Heart right ventricle (tissue), 16 donors: ENCODE measurements at regions not wholly inside any gene's neighbourhood (a gene's known extent, or its start where the extent isn't known, plus 50 kb on each side); places are given as distances from the start of the nearest gene placed in this dataset.
"Not testable (repeated sequence)": the region's sequence is repeated elsewhere in the genome, so short reads cannot be mapped to it uniquely, and the experiment has no call there.

ENCODE experiments used
- ATAC-seq, 8 donors: fragments of 200-7000 bp; cut with Tn5 transposase; one replicate each; pipeline ENCODE4 v1.9.1; 2020; ENCODE audit warnings: mild to moderate bottlenecking in 8 of 8, moderate library complexity in 8 of 8, moderate number of reproducible peaks in 1 of 8
- DNase-seq, 2 donors: peaks; one replicate each; pipeline ENCODE4 v3.0.0-alpha.2; 2020
- H3K27ac ChIP-seq, 10 donors: fragments of 200-600 bp; sonication (generic) in 2 of 10; one replicate each; pipeline versions ENCODE4 v1.5.0 to v1.8.0; 2020 to 2022; ENCODE audit warnings: mild to moderate bottlenecking in 3 of 10
- H3K27me3 ChIP-seq, 7 donors: fragments of 200-600 bp; one replicate each; pipeline ENCODE4 v1.8.0; 2021 to 2022; ENCODE audit warnings: mild to moderate bottlenecking in 2 of 7
- H3K36me3 ChIP-seq, 9 donors: fragments of 200-600 bp; sonication (generic) in 1 of 9; one replicate each; pipeline versions ENCODE4 v1.5.0 to v1.8.0; 2020 to 2022; ENCODE audit warnings: mild to moderate bottlenecking in 2 of 9
- H3K4me1 ChIP-seq, 9 donors: fragments of 200-600 bp; sonication (generic) in 1 of 9; one replicate each; pipeline versions ENCODE4 v1.5.0 to v1.8.0; 2020 to 2022; ENCODE audit warnings: mild to moderate bottlenecking in 4 of 9
- H3K4me3 ChIP-seq, 10 donors: fragments of 200-600 bp; sonication (generic) in 2 of 10; one replicate each; pipeline versions ENCODE4 v1.5.0 to v1.8.0; 2020 to 2022; ENCODE audit warnings: mild to moderate bottlenecking in 7 of 10, moderate library complexity in 2 of 10
- H3K9me3 ChIP-seq, 11 donors: fragments of 200-600 bp in 10 of 11; sonication (generic) in 2 of 11; one replicate each; pipeline versions ENCODE4 v1.5.0 to v1.8.0; 2013 to 2022; ENCODE audit warnings: mild to moderate bottlenecking in 2 of 11, control low read depth in 1 of 11, moderate library complexity in 1 of 11
- whole genome bisulfite sequencing, 2 donors: extraction: QIAGEN DNeasy Blood & Tissue Kit; methylation state at CpG; one replicate each; pipeline ENCODE4 v1.1.7; 2013; ENCODE audit warnings: inconsistent platforms in 1 of 2; 5-methylcytosine and 5-hydroxymethylcytosine counted together
- intact Hi-C, 10 donors: fragments of 100-400 bp; cut with DNase I; formaldehyde crosslinking; loops; one replicate each; pipeline versions ENCODE4 v1.11.1 to v1.14.2; 2022
- TF ChIP-seq, protein P1 (sequence below), 9 donors: fragments of 200-600 bp; sonication (generic) in 2 of 9; IDR thresholded peaks; one replicate each; pipeline versions ENCODE4 v1.5.0 to v1.8.0; 2021 to 2022; ENCODE audit warnings: antibody characterized with exemption in 9 of 9, mild to moderate bottlenecking in 5 of 9, moderate library complexity in 1 of 9
- donor health status: Arrhythmogenic right ventricular cardiomyopathy.
- donor health status: ischemic (EF 13 %, LVEDD 7.1; RV severe dilation, severe dysfunction).
- donor health status: healthy with polysubstance abuse.
- donor health status: DM: no; HTN: yes; CAD: no.
- donor health status: DM: no; HTN: no; CAD: no.
- donor health status: ischemic (EF 25% LVEDD 6.9; RV normal size, moderate dysfunction).
- donor health status: ischemic (EF 25% LVEDD 5.7; RV mildly dilated, moderate dysfunction).
- donor health status: healthy.
- donor health status: DM: yes; HTN: yes; CAD: no.
- donor health status: Ischemic cardiomyopathy.
- donor health status: ischemic (EF 35%, LVEDD 5.7; RV mildly dilated, moderate dysfunction).
- donor health status: nonischemic (EF 11% LVEDD 7.7; RV severe dilation, severe dysfunction).
- donor health status: DM: yes; HTN: yes; CAD: no.
- donor health status: PGD.
- donor health status: ischemic (EF 29% LVEDD 5.4; RV normal size, mild dysfunction).
- donor health status: nonischemic (EF 23%, LVEDD 6.1; RV moderate dilation, normal function).

DNA sequence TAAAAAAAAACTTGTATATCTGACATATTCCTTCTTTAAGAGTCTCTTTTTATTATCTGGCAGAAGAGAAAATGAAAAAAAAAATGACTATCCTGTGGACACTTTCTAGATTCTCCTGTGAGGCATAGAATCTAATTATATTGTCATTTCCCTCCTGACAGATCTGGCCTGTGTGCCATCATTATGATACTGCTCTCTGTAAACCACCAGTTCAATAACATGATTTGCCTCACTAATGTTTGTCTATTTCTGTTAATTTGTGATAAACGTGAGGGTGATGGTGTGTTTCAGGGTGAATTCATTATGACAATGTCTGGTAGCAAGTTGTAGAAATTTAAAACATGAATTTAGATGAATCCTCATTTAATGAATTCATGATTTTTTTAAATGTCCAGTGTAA, 844.5 kb upstream of the ADGRB3 start:
- no peak overlapping the region for H3K27ac ChIP-seq
- intact Hi-C loops, result no loop called here
- H3K4me3 ChIP-seq, result no peak overlapping the region
- no peaks in the 10 kb centered on the region for H3K27me3 ChIP-seq
- peaks cover 0 to 6% (median 0%) of the 10 kb centered on the region in 11 donors for H3K9me3 ChIP-seq
- no peaks in the 10 kb centered on the region for H3K4me1 ChIP-seq
- DNase-seq, result no peak
- TF ChIP-seq, protein P1, sequence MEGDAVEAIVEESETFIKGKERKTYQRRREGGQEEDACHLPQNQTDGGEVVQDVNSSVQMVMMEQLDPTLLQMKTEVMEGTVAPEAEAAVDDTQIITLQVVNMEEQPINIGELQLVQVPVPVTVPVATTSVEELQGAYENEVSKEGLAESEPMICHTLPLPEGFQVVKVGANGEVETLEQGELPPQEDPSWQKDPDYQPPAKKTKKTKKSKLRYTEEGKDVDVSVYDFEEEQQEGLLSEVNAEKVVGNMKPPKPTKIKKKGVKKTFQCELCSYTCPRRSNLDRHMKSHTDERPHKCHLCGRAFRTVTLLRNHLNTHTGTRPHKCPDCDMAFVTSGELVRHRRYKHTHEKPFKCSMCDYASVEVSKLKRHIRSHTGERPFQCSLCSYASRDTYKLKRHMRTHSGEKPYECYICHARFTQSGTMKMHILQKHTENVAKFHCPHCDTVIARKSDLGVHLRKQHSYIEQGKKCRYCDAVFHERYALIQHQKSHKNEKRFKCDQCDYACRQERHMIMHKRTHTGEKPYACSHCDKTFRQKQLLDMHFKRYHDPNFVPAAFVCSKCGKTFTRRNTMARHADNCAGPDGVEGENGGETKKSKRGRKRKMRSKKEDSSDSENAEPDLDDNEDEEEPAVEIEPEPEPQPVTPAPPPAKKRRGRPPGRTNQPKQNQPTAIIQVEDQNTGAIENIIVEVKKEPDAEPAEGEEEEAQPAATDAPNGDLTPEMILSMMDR (IDR thresholded peaks at IDR 0.05), result no peak
- 44 to 52% methylated on average over 1 of the region's 1 CpG for WGBS, 2 donors
- no peak for ATAC-seq
- H3K36me3 ChIP-seq, result no peaks in the 10 kb centered on the region

DNA sequence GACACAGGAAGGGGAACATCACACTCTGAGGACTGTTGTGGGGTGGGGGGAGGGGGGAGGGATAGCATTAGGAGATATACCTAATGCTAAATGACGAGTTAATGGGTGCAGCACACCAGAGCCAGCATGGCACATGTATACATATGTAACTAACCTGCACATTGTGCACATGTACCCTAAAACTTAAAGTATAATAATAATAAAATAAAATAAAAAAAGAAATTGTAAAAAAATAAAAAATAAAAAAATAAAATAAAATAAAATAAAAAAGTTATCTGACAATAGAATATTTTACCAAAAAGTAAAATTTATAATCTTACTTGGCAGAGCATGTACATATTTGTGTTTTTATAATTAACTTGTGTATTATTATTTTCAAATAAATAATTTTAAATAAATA, 848.0 kb upstream of the ADGRB3 start:
- WGBS, 2 donors, result 26 to 69% methylated on average over 1 of the region's 1 CpG
- intact Hi-C loops, ATAC-seq: not testable (repeated sequence)

DNA sequence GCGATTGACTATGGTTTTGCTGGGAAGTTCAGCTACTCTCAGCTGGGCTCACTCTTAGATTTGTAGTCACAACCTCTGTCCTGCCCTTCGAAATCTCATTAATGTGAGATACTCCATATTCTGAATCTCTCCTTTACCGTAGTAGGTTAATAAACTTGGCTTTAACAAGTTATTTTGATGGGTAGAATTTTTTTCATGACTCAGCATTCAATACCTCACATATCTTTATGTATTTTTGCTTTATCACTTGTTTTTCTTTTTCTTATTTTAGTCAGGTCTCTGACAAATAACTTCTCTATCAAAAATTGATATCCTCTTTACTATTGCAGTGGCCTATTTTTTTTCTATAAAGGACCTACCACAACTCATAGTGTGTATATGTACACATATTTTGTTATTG, 855.2 kb upstream of the ADGRB3 start:
- 72 to 87% methylated on average over 3 of the region's 3 CpGs for WGBS, 2 donors

More for the DNA sequence above, 848.0 kb upstream of the ADGRB3 start:
- H3K27me3 ChIP-seq, DNase-seq, H3K27ac ChIP-seq, H3K36me3 ChIP-seq, H3K4me3 ChIP-seq, H3K4me1 ChIP-seq, H3K9me3 ChIP-seq: not testable (repeated sequence)

DNA sequence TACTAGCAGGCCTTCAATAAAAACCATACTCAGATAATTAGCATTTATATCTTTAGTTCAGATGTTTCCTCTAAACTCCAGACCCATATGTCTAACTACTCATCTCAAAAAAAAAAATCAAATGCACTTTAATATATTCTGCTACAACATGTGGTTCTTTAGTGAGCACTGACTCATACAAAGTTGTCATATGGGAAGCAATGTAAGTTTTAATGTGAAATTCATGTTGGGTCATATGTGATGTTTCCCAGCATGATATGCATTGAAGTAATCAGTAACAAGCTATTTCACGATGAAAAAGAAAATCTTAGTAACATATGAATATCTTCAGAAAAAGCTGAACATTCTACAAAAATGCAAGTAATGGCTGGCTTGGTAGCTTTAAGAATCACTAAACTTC, 859.7 kb upstream of the ADGRB3 start:
- intact Hi-C loops, result no loop called here
- Histone ChIP-seq H3K27me3 (no peaks in the 10 kb centered on the region), H3K9me3 (no peaks in the 10 kb centered on the region), H3K4me1 (no peaks in the 10 kb centered on the region), H3K4me3 (no peak overlapping the region), H3K36me3 (no peaks in the 10 kb centered on the region), H3K27ac (no peak overlapping the region)
- TF ChIP-seq, protein P1 (IDR thresholded peaks at IDR 0.05), result no peak
- no peak for DNase-seq
- whole genome bisulfite sequencing, 2 donors, result 70 to 73% methylated on average over 1 of the region's 1 CpG
- no peak for ATAC-seq

More for the DNA sequence above, 855.2 kb upstream of the ADGRB3 start:
- TF ChIP-seq, protein P1 (IDR thresholded peaks at IDR 0.05), result no peak
- Histone ChIP-seq H3K4me1 (no peaks in the 10 kb centered on the region), H3K9me3 (no peaks in the 10 kb centered on the region), H3K27ac (no peak overlapping the region), H3K27me3 (no peaks in the 10 kb centered on the region), H3K36me3 (no peaks in the 10 kb centered on the region), H3K4me3 (no peak overlapping the region)
- ATAC-seq (no peak), DNase-seq (no peak)
- intact Hi-C loops, result no loop called here

DNA sequence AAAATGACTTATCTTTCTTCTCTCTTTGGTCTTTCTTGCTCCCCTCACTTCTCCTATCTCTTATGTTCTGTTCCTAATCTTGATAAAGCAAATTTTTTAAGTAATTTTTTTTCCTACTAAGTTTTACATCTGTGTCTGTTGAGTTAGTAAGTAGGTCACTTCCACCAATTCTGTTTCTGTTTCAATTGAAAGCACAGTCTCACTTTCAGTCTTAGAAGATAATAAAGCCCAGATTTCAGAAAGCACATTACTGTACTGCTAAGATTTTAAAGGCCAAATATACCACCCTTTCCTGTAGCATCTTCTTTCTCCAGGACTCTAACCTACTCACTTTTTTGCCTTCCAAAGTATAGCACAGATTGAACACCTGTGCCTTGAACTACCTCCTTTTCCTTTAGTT, 866.1 kb upstream of the ADGRB3 start:
- ATAC-seq (no peak), DNase-seq (no peak)
- intact Hi-C loops, result no loop called here
- Histone ChIP-seq H3K36me3 (no peaks in the 10 kb centered on the region), H3K27ac (no peak overlapping the region), H3K4me3 (no peak overlapping the region), H3K9me3 (no peaks in the 10 kb centered on the region), H3K4me1 (no peaks in the 10 kb centered on the region), H3K27me3 (no peaks in the 10 kb centered on the region)
- TF ChIP-seq, protein P1 (IDR thresholded peaks at IDR 0.05), result no peak

DNA sequence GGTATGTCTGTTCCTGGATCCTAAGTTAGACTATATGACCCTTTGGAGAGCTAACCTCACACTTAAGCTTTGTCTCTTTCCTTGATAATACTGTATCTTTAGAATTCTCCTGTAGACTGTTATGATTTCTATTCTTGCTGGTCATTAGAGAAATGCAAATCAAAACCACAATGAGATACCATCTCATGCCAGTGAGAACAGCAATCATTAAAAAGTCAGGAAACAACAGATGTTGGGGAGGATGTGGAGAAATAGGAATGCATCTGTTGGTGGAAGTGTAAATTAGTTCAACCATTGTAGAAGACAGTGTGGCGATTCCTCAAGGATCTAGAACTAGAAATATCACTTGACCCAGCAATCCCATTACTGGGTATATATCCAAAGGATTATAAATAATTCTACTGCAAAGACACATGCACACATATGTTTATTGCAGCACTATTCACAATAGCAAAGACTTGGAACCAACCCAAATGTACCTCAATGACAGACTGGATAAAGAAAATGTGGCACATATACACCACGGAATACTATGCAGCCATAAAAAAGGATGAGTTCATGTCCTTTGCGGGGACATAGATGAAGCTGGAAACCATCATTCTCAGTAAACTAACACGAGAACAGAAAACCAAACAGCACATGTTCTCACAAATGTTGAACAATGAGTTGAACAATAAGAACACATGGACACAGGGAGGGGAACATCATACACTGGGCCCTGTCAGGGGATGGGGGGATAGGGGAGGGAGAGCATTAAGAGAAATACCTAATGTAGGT, 867.8 kb upstream of the ADGRB3 start:
- H3K9me3 ChIP-seq, DNase-seq, H3K4me1 ChIP-seq, H3K27me3 ChIP-seq, ATAC-seq, H3K4me3 ChIP-seq, H3K36me3 ChIP-seq, H3K27ac ChIP-seq, intact Hi-C loops: not testable (repeated sequence)
- 86 to 87% methylated on average over 4 of the region's 4 CpGs for WGBS, 2 donors
